HepG2 (cell line): ENCODE measurements at regions not wholly inside any gene's neighbourhood (a gene's known extent, or its start where the extent isn't known, plus 50 kb on each side); places are given as distances from the start of the nearest gene placed in this dataset.

Experiments used
- CENPBD1 ChIP-seq: sonication (generic); formaldehyde crosslinking; IDR thresholded peaks from 2 replicates; pipeline ENCODE4 v1.8.0; 2022; ENCODE audit warnings: missing genetic modification reagents, low read depth, mild to moderate bottlenecking, borderline replicate concordance
- ELF4 ChIP-seq: sonication (generic); formaldehyde crosslinking; IDR thresholded peaks from 2 replicates; pipeline ENCODE4 v1.5.0; 2020; ENCODE audit warnings: missing genetic modification reagents, mild to moderate bottlenecking, moderate library complexity, borderline replicate concordance
- ETS1 ChIP-seq: sonication (generic); formaldehyde crosslinking; IDR thresholded peaks from 2 replicates; pipeline ENCODE4 v1.4.0; 2020; ENCODE audit warnings: missing genetic modification reagents
- GZF1 ChIP-seq: sonication (generic); formaldehyde crosslinking; IDR thresholded peaks from 2 replicates; pipeline ENCODE4 v1.5.1; 2020; ENCODE audit warnings: mild to moderate bottlenecking, missing genetic modification reagents
- HIVEP1 ChIP-seq: sonication (generic); formaldehyde crosslinking; IDR thresholded peaks from 2 replicates; pipeline ENCODE4 v1.4.0; 2020; ENCODE audit warnings: mild to moderate bottlenecking, missing genetic modification reagents
- MED1 ChIP-seq: sonication (generic); formaldehyde crosslinking; IDR thresholded peaks from 2 replicates; pipeline ENCODE4 v1.4.0; 2020; ENCODE audit warnings: missing genetic modification reagents
- MXD4 ChIP-seq: IDR thresholded peaks from 2 replicates; pipeline ENCODE4 v1.6.1; 2016; ENCODE audit warnings: mild to moderate bottlenecking, missing biosample characterization, missing genetic modification reagents
- MYNN ChIP-seq: sonication (generic); formaldehyde crosslinking; IDR thresholded peaks from 2 replicates; pipeline ENCODE4 v1.4.0; 2020; ENCODE audit warnings: mild to moderate bottlenecking, low read depth, missing genetic modification reagents
- PRMT3 ChIP-seq: sonication (generic); formaldehyde crosslinking; IDR thresholded peaks from 2 replicates; pipeline ENCODE4 v1.8.1; 2022; ENCODE audit warnings: low read depth, mild to moderate bottlenecking, moderate library complexity, missing genetic modification reagents, borderline replicate concordance
- PTBP1 ChIP-seq: fragments of 200-400 bp; formaldehyde crosslinking; IDR thresholded peaks from 2 replicates; pipeline ENCODE4 v1.6.1; 2018; ENCODE audit warnings: low read length, low read depth; ENCODE audit not compliant: poor library complexity, severe bottlenecking
- REXO4 ChIP-seq: sonication (generic); formaldehyde crosslinking; IDR thresholded peaks from 2 replicates; pipeline ENCODE4 v1.8.0; 2022; ENCODE audit warnings: missing genetic modification reagents, mild to moderate bottlenecking, borderline replicate concordance
- SP140L ChIP-seq: sonication (generic); formaldehyde crosslinking; IDR thresholded peaks from 2 replicates; pipeline ENCODE4 v1.4.0; 2020; ENCODE audit warnings: missing genetic modification reagents, borderline replicate concordance
- ZC3H4 ChIP-seq: sonication (generic); formaldehyde crosslinking; IDR thresholded peaks from 2 replicates; pipeline ENCODE4 v1.4.0; 2020; ENCODE audit warnings: missing genetic modification reagents, borderline replicate concordance
- ZHX2 ChIP-seq, 2 experiments: sonication (generic) in 1 of 2; formaldehyde crosslinking in 1 of 2; IDR thresholded peaks; 2 replicates each; pipeline versions ENCODE4 v1.6.1 to v1.9.0; 2014 to 2022; ENCODE audit warnings: antibody characterized with exemption in 1 of 2, borderline replicate concordance in 1 of 2, inconsistent platforms in 1 of 2, low read depth in 1 of 2, missing genetic modification reagents in 1 of 2
- ZMYM3 ChIP-seq: sonication (generic); formaldehyde crosslinking; IDR thresholded peaks from 2 replicates; pipeline ENCODE4 v1.5.1; 2020; ENCODE audit warnings: mild to moderate bottlenecking, missing genetic modification reagents
- ZNF180 ChIP-seq: sonication (generic); formaldehyde crosslinking; IDR thresholded peaks from 2 replicates; pipeline ENCODE4 v1.4.0; 2020; ENCODE audit warnings: low read depth, missing genetic modification reagents, borderline replicate concordance
- ZNF558 ChIP-seq: sonication (generic); formaldehyde crosslinking; IDR thresholded peaks from 2 replicates; pipeline ENCODE4 v1.9.0; 2022; ENCODE audit warnings: mild to moderate bottlenecking, missing genetic modification reagents, borderline replicate concordance
- ZNF710 ChIP-seq: sonication (generic); formaldehyde crosslinking; IDR thresholded peaks from 2 replicates; pipeline ENCODE4 v1.5.0; 2020; ENCODE audit warnings: mild to moderate bottlenecking, missing genetic modification reagents, borderline replicate concordance
- ZNF776 ChIP-seq: sonication (generic); formaldehyde crosslinking; IDR thresholded peaks from 2 replicates; pipeline ENCODE4 v1.4.0; 2020; ENCODE audit warnings: mild to moderate bottlenecking, missing genetic modification reagents
- ZSCAN20 ChIP-seq: sonication (generic); formaldehyde crosslinking; IDR thresholded peaks from 2 replicates; pipeline ENCODE4 v1.4.0; 2020; ENCODE audit warnings: missing genetic modification reagents, mild to moderate bottlenecking, borderline replicate concordance

GRCh38 chr10:58965855-58966254 lies 210.6 kb upstream of the PHYHIPL start (continued):
- TF ChIP-seq MED1 (CRISPR knock-in tag) (peak; percentile 94), GZF1 (no peak), ZNF558 (CRISPR knock-in tag) (no peak), ZNF776 (CRISPR knock-in tag) (no peak), ETS1 (CRISPR knock-in tag) (no peak), ZHX2 (IDR thresholded peaks at IDR 0.05; ENCODE audit: low read depth) (no peak), ZHX2 (CRISPR knock-in tag; IDR thresholded peaks at IDR 0.05; ENCODE audit: borderline replicate concordance) (no peak), ELF4 (CRISPR knock-in tag) (no peak), MXD4 (CRISPR knock-in tag) (no peak), HIVEP1 (CRISPR knock-in tag) (no peak), ZNF710 (peak; percentile 97), ZC3H4 (CRISPR knock-in tag) (no peak), SP140L (no peak), PRMT3 (no peak), MYNN (CRISPR knock-in tag) (no peak), ZSCAN20 (CRISPR knock-in tag) (no peak), PTBP1 (no peak), ZMYM3 (CRISPR knock-in tag) (peak; percentile 77; the same call in 1 of the 2 replicates), ZNF180 (no peak), CENPBD1 (CRISPR knock-in tag) (no peak), REXO4 (CRISPR knock-in tag) (no peak)
